Progenitor cell of endocrine pancreas (in vitro differentiated cells): ENCODE measurements at regions not wholly inside any gene's neighbourhood (a gene's known extent, or its start where the extent isn't known, plus 50 kb on each side); places are given as distances from the start of the nearest gene placed in this dataset.
A peak's percentile ranks its signal among the peaks of the same experiment; 100 is the strongest.

Source experiments
- DNase-seq: peaks from one replicate; pipeline ENCODE4 v3.0.0; 2021; ENCODE audit warnings: low spot score; ENCODE audit not compliant: unreplicated experiment
- H3K27ac Mint-ChIP-seq: 2 replicates; pipeline ENCODE4 v1.8.0; 2021; ENCODE audit warnings: mild to moderate bottlenecking, moderate library complexity, mixed read lengths
- H3K27me3 Mint-ChIP-seq: 2 replicates; pipeline ENCODE4 v1.8.0; 2021; ENCODE audit warnings: mixed read lengths
- H3K36me3 Mint-ChIP-seq: 2 replicates; pipeline ENCODE4 v1.8.0; 2022; ENCODE audit warnings: mixed read lengths; ENCODE audit not compliant: insufficient read depth
- H3K4me1 Mint-ChIP-seq: 2 replicates; pipeline ENCODE4 v1.8.0; 2021; ENCODE audit warnings: low read depth, mixed read lengths
- H3K4me3 Mint-ChIP-seq: 2 replicates; pipeline ENCODE4 v1.8.0; 2021; ENCODE audit warnings: low read depth, mild to moderate bottlenecking, moderate library complexity, mixed read lengths
- H3K9me3 Mint-ChIP-seq: 2 replicates; pipeline ENCODE4 v1.8.0; 2021; ENCODE audit warnings: low read depth, mixed read lengths
- TF ChIP-seq, protein P1 (sequence below): fragments of 200-600 bp; sonication (generic); IDR thresholded peaks from one replicate; pipeline ENCODE4 v1.5.0; 2021; ENCODE audit warnings: antibody characterized with exemption, mild to moderate bottlenecking; ENCODE audit not compliant: unreplicated experiment

DNA sequence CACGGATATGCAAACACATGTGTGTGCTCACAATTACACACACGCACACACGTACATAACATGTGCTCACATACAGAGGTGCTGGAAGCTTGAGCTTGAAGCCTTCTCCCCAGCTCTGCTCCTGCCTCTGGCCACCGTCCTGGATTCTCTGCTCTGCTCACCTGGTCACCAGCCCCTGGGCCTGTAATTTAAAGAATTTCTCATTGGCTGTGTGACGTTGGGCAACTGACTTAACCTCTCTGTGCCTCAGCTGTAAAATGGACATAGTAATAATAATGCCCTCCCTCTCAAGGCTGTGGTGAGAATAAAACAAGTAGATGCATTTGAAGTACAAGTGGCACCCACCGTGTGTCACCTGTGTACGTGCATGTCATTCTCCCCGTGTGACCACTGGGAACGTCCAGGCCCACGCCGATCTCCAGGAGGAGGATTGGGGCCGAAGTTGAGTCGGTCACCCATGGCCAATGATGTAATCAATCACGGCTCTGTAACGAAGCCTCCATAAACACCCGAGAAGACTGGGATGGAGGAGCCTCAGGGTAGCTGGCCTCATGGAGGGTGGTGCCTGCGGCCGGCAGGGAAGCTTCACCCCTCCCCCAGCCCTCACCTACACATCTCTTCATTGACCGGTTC is 160.9 kb upstream of the AFDN start:
- TF ChIP-seq, protein P1, sequence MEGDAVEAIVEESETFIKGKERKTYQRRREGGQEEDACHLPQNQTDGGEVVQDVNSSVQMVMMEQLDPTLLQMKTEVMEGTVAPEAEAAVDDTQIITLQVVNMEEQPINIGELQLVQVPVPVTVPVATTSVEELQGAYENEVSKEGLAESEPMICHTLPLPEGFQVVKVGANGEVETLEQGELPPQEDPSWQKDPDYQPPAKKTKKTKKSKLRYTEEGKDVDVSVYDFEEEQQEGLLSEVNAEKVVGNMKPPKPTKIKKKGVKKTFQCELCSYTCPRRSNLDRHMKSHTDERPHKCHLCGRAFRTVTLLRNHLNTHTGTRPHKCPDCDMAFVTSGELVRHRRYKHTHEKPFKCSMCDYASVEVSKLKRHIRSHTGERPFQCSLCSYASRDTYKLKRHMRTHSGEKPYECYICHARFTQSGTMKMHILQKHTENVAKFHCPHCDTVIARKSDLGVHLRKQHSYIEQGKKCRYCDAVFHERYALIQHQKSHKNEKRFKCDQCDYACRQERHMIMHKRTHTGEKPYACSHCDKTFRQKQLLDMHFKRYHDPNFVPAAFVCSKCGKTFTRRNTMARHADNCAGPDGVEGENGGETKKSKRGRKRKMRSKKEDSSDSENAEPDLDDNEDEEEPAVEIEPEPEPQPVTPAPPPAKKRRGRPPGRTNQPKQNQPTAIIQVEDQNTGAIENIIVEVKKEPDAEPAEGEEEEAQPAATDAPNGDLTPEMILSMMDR: no peak
- H3K9me3 Mint-ChIP-seq: no peaks in the 10 kb centered on the region
- no peaks in the 10 kb centered on the region for H3K36me3 Mint-ChIP-seq
- peak overlapping the region; percentile 79 for H3K27ac Mint-ChIP-seq
- DNase-seq: no peak
- peak overlapping the region; percentile 46 for H3K4me3 Mint-ChIP-seq
- H3K4me1 Mint-ChIP-seq: peaks cover 67% of the 10 kb centered on the region
- H3K27me3 Mint-ChIP-seq: no peaks in the 10 kb centered on the region

DNA sequence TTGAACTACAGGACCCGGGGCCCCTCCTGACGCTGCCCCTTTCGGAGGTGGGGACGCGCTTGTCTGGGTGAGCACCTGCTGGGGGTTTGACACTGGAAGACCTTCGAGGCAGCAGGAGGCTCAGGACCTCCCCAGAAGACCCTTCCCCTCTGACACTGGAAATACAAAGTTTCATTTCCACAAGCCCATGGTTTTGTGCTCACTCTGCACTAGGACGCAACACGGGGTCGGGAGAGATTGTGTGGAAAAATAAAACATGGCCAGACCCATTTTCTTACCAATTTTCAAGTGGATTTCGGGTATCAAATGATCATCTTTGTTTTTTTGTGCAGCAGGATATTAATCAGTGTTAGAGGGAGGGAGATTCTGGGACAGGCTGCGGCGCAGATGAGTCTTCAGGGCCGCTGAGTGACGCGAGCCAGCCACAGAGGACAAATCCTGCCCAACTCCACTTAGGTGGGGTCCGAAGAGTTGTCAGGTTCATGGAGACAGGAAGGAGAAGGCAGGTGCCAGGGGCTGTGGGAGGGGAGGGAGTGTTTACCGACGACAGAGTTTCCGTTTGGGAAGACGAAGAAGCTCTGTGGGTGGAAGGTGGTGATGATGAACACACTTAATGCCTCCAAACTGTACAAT is 160.0 kb upstream of the AFDN start:
- DNase-seq: no peak
- Mint-ChIP-seq H3K4me1 (peaks cover 64% of the 10 kb centered on the region), H3K9me3 (peaks cover 5% of the 10 kb centered on the region), H3K27ac (peak overlapping the region; percentile 79), H3K36me3 (no peaks in the 10 kb centered on the region), H3K4me3 (peak overlapping the region; percentile 46), H3K27me3 (no peaks in the 10 kb centered on the region)
- TF ChIP-seq, protein P1: no peak

DNA sequence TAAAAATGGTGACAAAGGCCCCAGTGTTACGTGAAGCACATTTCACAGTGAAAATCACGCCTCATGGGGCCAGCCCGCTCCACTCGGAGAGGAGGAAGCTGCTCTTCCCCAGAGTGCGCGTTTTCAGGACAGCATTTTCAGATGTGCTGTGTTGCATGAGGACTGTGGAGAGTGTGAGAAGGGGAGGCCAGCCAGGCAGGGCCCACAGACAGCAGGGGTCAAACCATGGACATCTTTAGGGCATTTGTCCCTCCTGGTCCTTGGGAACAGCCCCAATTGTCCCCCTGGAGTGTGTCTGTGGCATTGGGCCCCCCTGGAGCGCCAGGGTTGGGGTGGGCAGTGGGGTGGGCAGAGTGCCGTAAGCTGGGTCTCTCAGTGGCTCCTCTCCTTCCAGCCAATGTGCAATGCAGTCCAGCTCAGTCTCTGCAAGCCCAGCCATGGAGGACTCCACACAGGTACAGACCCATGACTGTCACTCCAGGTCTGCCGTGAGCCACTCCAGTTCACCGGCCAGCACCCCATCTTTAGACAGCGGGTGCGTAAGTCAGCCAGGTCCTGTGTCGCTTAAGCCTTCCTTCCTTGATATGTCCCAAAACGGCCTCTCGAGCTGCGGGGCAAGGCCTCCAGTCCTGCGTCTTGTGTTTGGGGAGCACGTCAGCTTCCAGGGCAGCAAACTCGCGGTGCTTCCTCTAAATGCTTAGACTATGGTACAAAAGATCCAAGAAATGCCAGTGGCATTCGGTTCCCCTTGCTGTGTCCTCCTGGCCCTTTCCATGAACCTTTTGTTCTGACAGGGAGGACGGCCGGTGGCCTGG is 159.3 kb upstream of the AFDN start:
- Mint-ChIP-seq H3K27ac (peak overlapping the region; percentile 80), H3K27me3 (no peaks in the 10 kb centered on the region), H3K4me1 (peaks cover 60% of the 10 kb centered on the region), H3K4me3 (no peak overlapping the region), H3K36me3 (no peaks in the 10 kb centered on the region), H3K9me3 (peaks cover 9% of the 10 kb centered on the region)
- TF ChIP-seq, protein P1: no peak
- DNase-seq: no peak

DNA sequence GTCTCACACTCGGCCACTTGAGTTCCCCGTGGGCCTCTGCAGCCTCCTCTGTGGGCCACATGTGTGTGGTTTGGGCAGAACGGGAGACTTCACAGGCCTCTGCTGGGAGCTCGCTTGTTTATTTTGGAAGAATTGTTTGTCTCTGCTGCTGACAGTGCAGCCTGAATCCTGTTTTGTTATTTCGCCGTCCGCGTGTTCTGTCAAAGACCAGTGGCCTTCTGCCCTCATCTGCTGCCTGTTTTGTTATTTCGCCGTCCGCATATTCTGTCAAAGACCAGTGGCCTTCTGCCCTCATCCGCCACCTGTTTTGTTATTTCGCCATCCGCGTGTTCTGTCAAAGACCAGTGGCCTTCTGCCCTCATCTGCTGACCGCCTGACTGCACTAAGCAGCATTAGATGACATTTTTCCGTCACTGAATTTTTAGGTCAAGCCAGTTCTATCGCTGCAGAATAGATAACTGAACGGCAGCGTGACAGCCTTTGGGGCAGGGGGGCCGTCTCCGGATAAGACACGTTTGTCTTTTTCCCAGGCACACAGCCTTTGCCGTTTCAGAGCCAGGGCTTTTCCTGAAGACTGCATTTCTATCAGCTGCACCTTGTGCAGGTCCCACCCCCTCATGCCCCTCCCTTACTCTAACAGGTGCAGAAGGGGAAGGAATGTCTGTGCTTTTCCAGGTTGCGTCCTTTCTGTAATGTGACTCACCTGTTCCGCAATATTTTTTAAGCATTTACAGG is 158.5 kb upstream of the AFDN start:
- Mint-ChIP-seq H3K27me3 (no peaks in the 10 kb centered on the region), H3K27ac (peak overlapping the region; percentile 80), H3K9me3 (peaks cover 12% of the 10 kb centered on the region), H3K36me3 (peaks cover 1% of the 10 kb centered on the region), H3K4me3 (no peak overlapping the region), H3K4me1 (peaks cover 66% of the 10 kb centered on the region)
- DNase-seq: no peak
- TF ChIP-seq, protein P1: no peak
